ENCODE measurements at regions not wholly inside any gene's neighbourhood (a gene's known extent, or its start where the extent isn't known, plus 50 kb on each side); places are given as distances from the start of the nearest gene placed in this dataset.

DNA sequence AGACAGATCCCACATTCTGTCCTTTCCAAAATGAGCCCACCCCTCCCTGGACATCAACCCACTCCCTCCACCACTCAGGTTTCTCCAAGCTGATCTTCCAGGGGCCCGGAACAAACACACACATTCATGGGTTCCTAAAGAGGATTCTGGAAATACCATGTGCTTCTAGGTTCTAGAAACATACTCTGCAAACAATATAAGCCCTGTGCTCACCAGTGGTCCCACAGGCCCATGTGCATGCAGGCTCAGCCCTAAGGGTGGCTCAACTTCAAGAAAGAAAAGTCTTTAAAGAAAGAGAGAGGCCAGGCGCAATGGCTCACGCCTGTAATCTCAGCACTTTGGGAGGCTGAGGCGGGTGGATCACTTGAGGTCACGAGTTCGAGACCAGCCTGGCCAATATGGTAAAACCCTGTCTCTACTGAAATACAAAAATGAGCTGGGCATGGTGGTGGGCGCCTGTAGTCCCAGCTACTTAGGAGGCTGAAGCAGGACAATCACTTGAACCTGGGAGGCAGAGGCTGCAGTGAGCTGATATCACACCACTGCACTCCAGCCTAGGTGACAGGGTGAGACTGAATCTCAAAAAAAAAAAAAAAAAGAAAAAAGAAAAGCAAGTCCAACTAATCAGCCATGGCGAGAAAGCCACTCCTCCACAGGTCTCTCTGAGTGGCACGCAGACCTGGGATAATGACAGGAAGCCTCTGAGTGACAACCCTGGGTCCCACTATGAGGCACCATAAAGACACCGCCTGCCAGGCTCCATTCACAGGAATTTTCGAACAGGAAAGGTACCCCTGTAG is 59.5 kb upstream of the PNMA1 start:
- TF ChIP-seq, protein P1, sequence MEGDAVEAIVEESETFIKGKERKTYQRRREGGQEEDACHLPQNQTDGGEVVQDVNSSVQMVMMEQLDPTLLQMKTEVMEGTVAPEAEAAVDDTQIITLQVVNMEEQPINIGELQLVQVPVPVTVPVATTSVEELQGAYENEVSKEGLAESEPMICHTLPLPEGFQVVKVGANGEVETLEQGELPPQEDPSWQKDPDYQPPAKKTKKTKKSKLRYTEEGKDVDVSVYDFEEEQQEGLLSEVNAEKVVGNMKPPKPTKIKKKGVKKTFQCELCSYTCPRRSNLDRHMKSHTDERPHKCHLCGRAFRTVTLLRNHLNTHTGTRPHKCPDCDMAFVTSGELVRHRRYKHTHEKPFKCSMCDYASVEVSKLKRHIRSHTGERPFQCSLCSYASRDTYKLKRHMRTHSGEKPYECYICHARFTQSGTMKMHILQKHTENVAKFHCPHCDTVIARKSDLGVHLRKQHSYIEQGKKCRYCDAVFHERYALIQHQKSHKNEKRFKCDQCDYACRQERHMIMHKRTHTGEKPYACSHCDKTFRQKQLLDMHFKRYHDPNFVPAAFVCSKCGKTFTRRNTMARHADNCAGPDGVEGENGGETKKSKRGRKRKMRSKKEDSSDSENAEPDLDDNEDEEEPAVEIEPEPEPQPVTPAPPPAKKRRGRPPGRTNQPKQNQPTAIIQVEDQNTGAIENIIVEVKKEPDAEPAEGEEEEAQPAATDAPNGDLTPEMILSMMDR (IDR thresholded peaks at IDR 0.05): no peak
- no peak for TF ChIP-seq POLR2A (IDR thresholded peaks at IDR 0.05)
- TF ChIP-seq EP300 (IDR thresholded peaks at IDR 0.05): no peak
